Left ventricle myocardium superior (tissue), 1 donor: ENCODE measurements at regions not wholly inside any gene's neighbourhood (a gene's known extent, or its start where the extent isn't known, plus 50 kb on each side); places are given as distances from the start of the nearest gene placed in this dataset.

Experiments used
- ATAC-seq: fragments of 200-7000 bp; cut with Tn5 transposase; one replicate; pipeline ENCODE4 v1.9.1; 2020; ENCODE audit warnings: mild to moderate bottlenecking, moderate library complexity
- DNase-seq: peaks from one replicate; pipeline ENCODE4 v3.0.0-alpha.2; 2020
- intact Hi-C: fragments of 100-400 bp; cut with micrococcal nuclease; formaldehyde crosslinking; loops from one replicate; pipeline ENCODE4 v1.11.0; 2022
- donor health status: DM: no; HTN: yes; CAD: no; lungs with severe emphysema.

DNA sequence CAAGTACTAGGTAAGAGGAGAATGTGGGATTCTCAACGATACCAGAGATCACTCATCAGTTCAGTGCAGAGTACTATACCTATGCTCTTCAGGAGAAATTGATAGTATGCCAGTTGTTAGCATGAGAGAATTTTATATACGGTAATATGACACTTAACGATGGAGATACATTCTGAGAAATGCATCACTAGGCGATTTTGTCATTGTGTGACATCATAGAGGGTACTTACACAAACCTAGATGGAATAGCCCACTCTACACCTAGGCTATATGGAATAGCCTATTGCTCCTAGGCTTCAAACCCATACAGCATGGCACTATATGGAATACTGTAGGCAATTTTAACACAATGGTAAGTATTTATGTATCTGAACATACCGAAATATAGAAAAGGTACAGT lies 140.2 kb downstream of the SLIT2 start:
- ATAC-seq (no peak), DNase-seq (no peak)
- intact Hi-C loops: no loop called here

- intact Hi-C loops: no loop called here
- no peak for DNase-seq
- ATAC-seq: no peak
Measured at GRCh38 chr4:20393486-20394100, 141.9 kb downstream of the SLIT2 start.

- intact Hi-C loops: no loop called here
- DNase-seq (no peak), ATAC-seq (no peak)
Measured at GRCh38 chr4:20394512-20394911, 142.8 kb downstream of the SLIT2 start.

DNA sequence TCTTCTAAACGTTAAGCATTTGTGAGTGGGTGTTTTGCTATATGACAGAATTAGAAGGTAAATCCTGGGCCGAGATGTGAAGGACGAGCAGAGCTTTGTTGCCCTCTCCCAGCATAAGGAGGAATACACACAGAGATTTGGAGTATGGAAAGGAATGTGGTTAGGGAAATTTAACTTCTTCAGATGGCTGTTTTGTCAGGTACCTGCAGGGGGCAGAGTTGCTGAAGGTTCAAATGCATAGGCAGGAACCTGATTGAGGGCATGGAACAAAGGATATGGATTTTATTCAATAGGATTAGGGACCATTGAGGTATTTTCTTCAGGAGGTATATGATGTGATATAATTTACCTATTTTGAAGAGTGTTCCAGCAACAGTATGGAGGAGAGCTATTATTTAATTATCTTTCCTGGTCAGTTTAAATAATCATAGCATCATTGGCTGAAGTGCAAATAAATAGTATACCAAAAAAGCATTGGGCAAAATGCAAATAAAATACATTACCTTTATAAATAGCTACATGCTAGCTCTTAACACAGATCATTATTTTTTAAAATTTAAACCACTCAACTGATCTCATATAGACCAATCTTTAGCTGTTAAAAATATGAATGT lies 143.6 kb downstream of the SLIT2 start:
- intact Hi-C loops: no loop called here
- ATAC-seq: no peak

DNA sequence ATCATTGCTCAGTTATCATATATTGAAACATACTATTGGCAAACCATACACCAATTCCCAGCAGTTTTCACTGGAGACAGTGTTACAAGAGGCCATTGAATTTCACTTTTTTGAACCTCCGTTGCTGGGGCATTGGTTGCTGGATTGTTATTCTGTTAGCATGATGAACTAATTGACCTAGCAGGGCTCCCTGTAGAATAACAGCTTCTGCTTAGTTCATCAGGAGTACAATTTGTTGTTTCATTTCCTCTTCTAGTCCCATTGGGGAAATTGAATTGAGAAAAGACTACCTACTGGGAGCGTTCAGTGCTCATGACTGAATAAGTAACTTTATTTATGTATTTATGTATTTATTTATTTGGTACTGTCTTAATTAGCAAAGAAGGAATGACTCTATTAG lies 151.6 kb downstream of the SLIT2 start:
- no peak for ATAC-seq
- no peak for DNase-seq
- intact Hi-C loops: no loop called here

More for the DNA sequence above, 143.6 kb downstream of the SLIT2 start:
- DNase-seq: no peak

GRCh38 chr4:20403846-20404245 lies 152.1 kb downstream of the SLIT2 start:
- intact Hi-C loops: no loop called here
- DNase-seq (no peak), ATAC-seq (no peak)

- intact Hi-C loops: no loop called here
- DNase-seq (no peak), ATAC-seq (peak; percentile 22)
Measured at GRCh38 chr4:20408611-20409010, 156.9 kb downstream of the SLIT2 start.

GRCh38 chr4:20412072-20412471 lies 160.4 kb downstream of the SLIT2 start:
- intact Hi-C loops: no loop called here
- DNase-seq (no peak), ATAC-seq (no peak)

DNA sequence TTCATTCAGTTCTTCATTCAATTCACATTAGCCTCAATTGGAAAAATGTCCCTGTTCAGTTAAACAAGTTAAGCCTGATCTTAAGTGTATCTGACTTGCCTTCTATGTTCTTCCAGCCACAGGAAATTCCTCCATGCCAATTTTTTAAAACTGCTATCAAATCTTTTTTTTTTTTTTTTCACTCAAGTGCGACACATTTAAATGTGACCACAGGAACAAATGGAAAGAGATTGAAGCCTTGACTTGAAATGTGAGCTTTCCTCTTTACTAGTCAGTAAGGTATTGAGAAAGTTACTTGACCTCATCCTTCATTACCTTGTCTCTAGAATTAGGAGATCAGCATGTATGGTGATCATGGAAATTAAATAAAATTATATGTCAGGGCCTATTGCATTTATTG lies 165.1 kb downstream of the SLIT2 start:
- ATAC-seq (no peak), DNase-seq (no peak)
- intact Hi-C loops: no loop called here

- intact Hi-C loops: no loop called here
- ATAC-seq (peak; percentile 60), DNase-seq (no peak)
Measured at GRCh38 chr4:20418861-20419451, 167.3 kb downstream of the SLIT2 start.

GRCh38 chr4:20420916-20421602 lies 169.4 kb downstream of the SLIT2 start:
- ATAC-seq (no peak), DNase-seq (no peak)

DNA sequence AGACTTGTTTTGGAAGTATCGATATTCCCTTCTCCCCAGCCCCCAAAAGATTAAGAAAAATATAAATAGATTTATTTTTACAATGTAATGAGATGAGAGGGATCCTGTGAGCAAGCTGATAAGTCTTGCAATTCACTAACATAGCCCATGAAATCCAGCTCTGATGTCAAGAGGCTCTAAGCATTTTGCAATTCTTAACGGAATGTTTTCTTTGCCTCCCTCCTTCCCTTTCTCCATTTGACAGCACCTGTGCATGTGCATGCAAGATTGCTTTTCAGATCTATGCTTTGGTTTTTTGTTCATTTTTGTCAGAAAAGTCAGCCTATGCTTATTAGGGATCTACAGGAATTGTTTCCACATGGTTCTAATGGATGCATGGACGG lies 169.9 kb downstream of the SLIT2 start:
- ATAC-seq (no peak), DNase-seq (no peak)
- intact Hi-C loops: no loop called here

More at GRCh38 chr4:20420916-20421602, 169.4 kb downstream of the SLIT2 start:
- intact Hi-C loops: no loop called here

- DNase-seq (no peak), ATAC-seq (peak; percentile 38)
- intact Hi-C loops: no loop called here
Measured at GRCh38 chr4:20422398-20422797, 170.7 kb downstream of the SLIT2 start.

- no peak for ATAC-seq
- intact Hi-C loops: no loop called here
- DNase-seq: no peak
Measured at GRCh38 chr4:20423420-20423819, 171.7 kb downstream of the SLIT2 start.

GRCh38 chr4:20426028-20426427 lies 174.3 kb downstream of the SLIT2 start:
- DNase-seq (no peak), ATAC-seq (no peak)
- intact Hi-C loops: no loop called here

GRCh38 chr4:20428436-20429160 lies 176.9 kb downstream of the SLIT2 start:
- intact Hi-C loops: no loop called here
- DNase-seq (no peak), ATAC-seq (no peak)

DNA sequence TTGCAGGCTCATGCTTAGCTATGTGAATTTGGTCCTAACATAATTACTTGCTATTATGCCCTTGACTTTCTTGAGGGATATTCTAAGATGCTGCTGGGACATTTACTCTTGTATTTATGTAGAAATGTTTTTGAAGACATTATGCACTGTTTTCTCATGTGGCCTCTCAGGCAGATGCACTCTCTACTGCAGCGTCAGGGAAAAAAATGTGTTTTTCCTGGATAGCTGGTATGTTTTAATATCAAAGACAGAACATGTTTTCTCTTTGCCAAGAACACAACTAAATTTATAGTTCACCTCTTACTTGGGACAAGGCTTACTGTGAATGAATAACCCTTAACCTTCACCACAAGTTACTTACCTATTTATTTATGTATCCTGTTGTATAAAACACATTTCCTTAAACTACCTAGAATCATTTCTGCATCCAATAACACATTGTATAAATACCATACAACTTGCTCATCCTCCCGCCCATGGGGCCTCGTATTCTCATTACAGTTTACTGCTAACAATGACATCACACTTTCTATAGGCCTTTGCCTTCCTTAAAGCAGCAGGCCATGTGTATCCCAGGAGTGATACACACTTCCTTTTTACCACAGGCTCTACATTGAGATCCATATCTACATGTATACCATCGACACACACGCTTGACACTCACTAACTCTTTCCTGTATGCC lies 178.7 kb downstream of the SLIT2 start:
- no peak for DNase-seq
- ATAC-seq: no peak
- intact Hi-C loops: no loop called here

DNA sequence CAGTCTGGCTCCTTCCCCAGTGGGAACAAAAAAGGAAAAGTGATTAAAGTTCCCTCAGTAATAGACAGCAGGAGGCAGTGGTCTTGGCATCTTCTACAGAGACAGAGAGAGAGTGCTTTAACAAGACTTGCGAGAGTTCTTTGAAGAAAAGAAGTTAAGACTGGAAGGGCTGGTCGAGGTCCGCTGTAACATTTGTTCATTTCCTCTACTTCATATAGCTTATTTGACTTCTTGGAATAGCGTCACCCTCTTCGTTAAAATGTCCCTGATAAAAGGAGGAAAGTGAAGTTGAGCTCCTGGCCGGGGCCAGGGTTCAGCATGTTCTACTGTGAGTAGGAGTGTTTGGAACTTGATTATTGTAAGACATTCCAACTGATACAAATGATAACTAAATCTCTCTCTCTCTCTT lies 179.8 kb downstream of the SLIT2 start:
- DNase-seq: no peak
- peak; percentile 78 for ATAC-seq
- intact Hi-C loops: no loop called here

DNA sequence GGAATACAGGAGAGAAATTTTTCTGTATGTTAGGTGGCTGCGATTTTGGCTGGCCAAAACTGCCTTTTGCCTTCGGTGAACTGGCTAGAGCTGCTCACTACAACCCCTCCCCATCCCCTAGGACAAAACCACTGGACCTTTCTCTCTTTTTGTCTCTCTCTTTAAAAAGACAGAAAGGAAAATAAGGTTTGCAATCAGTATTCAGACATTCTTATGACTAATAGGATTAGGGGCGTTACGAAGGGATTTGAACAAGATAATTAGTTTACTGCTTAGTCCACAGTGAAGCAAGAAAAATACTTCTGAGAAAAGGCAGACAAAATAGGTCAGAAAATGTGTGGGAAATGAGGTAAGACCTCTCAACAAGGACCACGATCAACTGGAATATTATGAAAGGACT lies 180.4 kb downstream of the SLIT2 start:
- ATAC-seq (peak; percentile 64), DNase-seq (no peak)
- intact Hi-C loops: no loop called here
